Keratinocyte (primary cell): ENCODE measurements at regions not wholly inside any gene's neighbourhood (a gene's known extent, or its start where the extent isn't known, plus 50 kb on each side); places are given as distances from the start of the nearest gene placed in this dataset.

ENCODE experiments used
- DNase-seq: peaks from one replicate; pipeline ENCODE4 v3.0.0-alpha.2; 2011; ENCODE audit warnings: low read depth, missing footprints, low spot score
- FAIRE-seq: peaks from 2 replicates; lab custom pipeline; 2011; peaks lifted over from hg19 to GRCh38; lab: Jason Lieb, UNC
- H2AFZ ChIP-seq: 2 replicates; pipeline ENCODE4 v1.6.0; 2012; ENCODE audit warnings: low read length, control low read depth, inconsistent platforms; ENCODE audit not compliant: control insufficient read depth
- H3K27ac ChIP-seq: 2 replicates; pipeline ENCODE4 v1.5.1; 2011; ENCODE audit warnings: low read length; ENCODE audit not compliant: control insufficient read depth, insufficient read depth
- H3K27me3 ChIP-seq: 3 replicates; pipeline ENCODE4 v1.6.0; 2011; ENCODE audit warnings: low read length; ENCODE audit not compliant: control insufficient read depth, insufficient read depth; ENCODE audit errors: extremely low read depth
- H3K36me3 ChIP-seq, 2 experiments: 2 replicates in 1 of 2; 3 replicates in 1 of 2; pipeline ENCODE4 v1.5.1; 2011; ENCODE audit warnings: low read length in 2 of 2, mild to moderate bottlenecking in 1 of 2; ENCODE audit not compliant: control insufficient read depth in 2 of 2, insufficient read depth in 2 of 2; ENCODE audit errors: extremely low read depth in 1 of 2
- H3K4me1 ChIP-seq: 3 replicates; pipeline ENCODE4 v1.5.1; 2011; ENCODE audit warnings: low read length; ENCODE audit not compliant: control insufficient read depth, insufficient read depth; ENCODE audit errors: extremely low read depth
- H3K4me2 ChIP-seq: 3 replicates; pipeline ENCODE4 v1.6.0; 2011; ENCODE audit warnings: low read depth, low read length; ENCODE audit not compliant: control insufficient read depth, insufficient read depth; ENCODE audit errors: extremely low read depth
- H3K4me3 ChIP-seq, 3 experiments: fragments of 200-600 bp in 1 of 3; sonication (generic) in 1 of 3; 2 replicates in 2 of 3; 3 replicates in 1 of 3; pipeline ENCODE4 v1.5.1; 2011 to 2016; ENCODE audit warnings: low read length in 3 of 3, mild to moderate bottlenecking in 3 of 3, control low read depth in 2 of 3, inconsistent platforms in 1 of 3, low read depth in 1 of 3, mixed read lengths in 1 of 3, mixed run types in 1 of 3, moderate library complexity in 1 of 3; ENCODE audit not compliant: control insufficient read depth in 2 of 3, insufficient read depth in 2 of 3; ENCODE audit errors: extremely low read depth in 1 of 3
- H3K79me2 ChIP-seq: 2 replicates; pipeline ENCODE4 v1.6.0; 2012; ENCODE audit warnings: low read length; ENCODE audit not compliant: control insufficient read depth, insufficient read depth
- H3K9ac ChIP-seq: 3 replicates; pipeline ENCODE4 v1.6.0; 2011; ENCODE audit warnings: low read length; ENCODE audit not compliant: control insufficient read depth, insufficient read depth; ENCODE audit errors: extremely low read depth
- H3K9me1 ChIP-seq: 3 replicates; pipeline ENCODE4 v1.6.0; 2011; ENCODE audit warnings: low read length; ENCODE audit not compliant: control insufficient read depth, insufficient read depth; ENCODE audit errors: extremely low read depth
- H3K9me3 ChIP-seq: 2 replicates; pipeline ENCODE4 v1.5.1; 2012; ENCODE audit warnings: low read depth, low read length; ENCODE audit not compliant: control insufficient read depth
- H4K20me1 ChIP-seq: 3 replicates; pipeline ENCODE4 v1.6.0; 2011; ENCODE audit warnings: low read length; ENCODE audit not compliant: control insufficient read depth, insufficient read depth; ENCODE audit errors: extremely low read depth
- CTCF ChIP-seq, 3 experiments: IDR thresholded peaks in 1 of 3; conservative IDR thresholded peaks in 1 of 3; optimal IDR thresholded peaks in 1 of 3; 2 replicates in 2 of 3; 3 replicates in 1 of 3; pipeline versions ENCODE3 to v1.5.1; 2011; ENCODE audit warnings: low read length in 3 of 3, mild to moderate bottlenecking in 3 of 3, moderate library complexity in 2 of 3, control low read depth in 1 of 3, inconsistent platforms in 1 of 3; ENCODE audit not compliant: insufficient read depth in 2 of 3; ENCODE audit errors: extremely low read depth in 1 of 3
- EZH2 ChIP-seq: IDR thresholded peaks from one replicate; pipeline ENCODE4 v1.6.1; 2012; ENCODE audit warnings: inconsistent platforms, mild to moderate bottlenecking, low read length, moderate library complexity
- dilution Hi-C: fragments of 300-500 bp; cut with MboI; formaldehyde crosslinking; loops from one replicate; pipeline ENCODE4 v1.7.0; 2020; ENCODE audit warnings: low sequenced_read_pairs; ENCODE audit not compliant: extremely low pct_ligation_motif_present

- TF ChIP-seq EZH2 (no peak), CTCF (optimal IDR thresholded peaks at IDR 0.05 in 1 of 3, IDR thresholded peaks at IDR 0.05 in 1 of 3, conservative IDR thresholded peaks at IDR 0.05 in 1 of 3; ENCODE audit: extremely low read depth in 1 of 3, insufficient read depth in 2 of 3, low read length in 3 of 3) (no peak)
- no peaks in the 10 kb centered on the region for H3K27me3 ChIP-seq
- DNase-seq (no peak), FAIRE-seq (no peak)
- peaks cover 23% of the 10 kb centered on the region for H3K4me1 ChIP-seq
- H3K36me3 ChIP-seq = no peaks in the 10 kb centered on the region
- no peaks in the 10 kb centered on the region for H4K20me1 ChIP-seq
- no peak overlapping the region for H3K27ac ChIP-seq
- H2AFZ ChIP-seq = no peak overlapping the region
- dilution Hi-C loops = no loop called here
- H3K4me3 ChIP-seq = no peak overlapping the region
- no peak overlapping the region for H3K4me2 ChIP-seq
- H3K9ac ChIP-seq = no peak overlapping the region
- H3K9me1 ChIP-seq = no peaks in the 10 kb centered on the region
- no peaks in the 10 kb centered on the region for H3K79me2 ChIP-seq
- H3K9me3 ChIP-seq = no peaks in the 10 kb centered on the region
Measured at GRCh38 chr12:19692566-19692965, 253.3 kb downstream of the AEBP2 start.

DNA sequence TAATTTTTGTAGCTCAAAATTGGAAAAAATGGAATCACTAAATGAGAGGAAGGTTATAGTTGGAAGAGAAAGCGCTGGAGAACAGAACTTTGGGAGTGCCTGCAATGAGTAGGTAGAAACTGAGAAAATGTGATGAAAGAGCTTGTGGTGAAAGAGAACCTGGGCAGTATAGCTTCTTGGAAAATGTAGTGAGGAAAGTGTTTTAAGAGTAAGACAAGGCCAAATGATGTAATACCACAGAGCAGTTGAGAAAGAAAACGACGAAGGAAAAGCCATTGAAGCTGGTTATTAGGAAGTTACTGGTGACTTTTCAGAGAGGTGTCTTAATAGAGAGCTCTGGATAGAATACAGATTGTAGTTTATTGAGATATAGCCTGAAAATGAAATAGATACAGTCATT lies 255.3 kb downstream of the AEBP2 start:
- dilution Hi-C loops = no loop called here
- no peak for DNase-seq
- H3K4me3 ChIP-seq = no peak overlapping the region
- H3K27ac ChIP-seq = no peak overlapping the region
- no peaks in the 10 kb centered on the region for H3K36me3 ChIP-seq
- FAIRE-seq = no peak
- H3K9me1 ChIP-seq = no peaks in the 10 kb centered on the region
- H3K9ac ChIP-seq = no peak overlapping the region
- H3K4me2 ChIP-seq = no peak overlapping the region
- H3K9me3 ChIP-seq = no peaks in the 10 kb centered on the region
- peaks cover 7% of the 10 kb centered on the region for H3K4me1 ChIP-seq
- no peak overlapping the region for H2AFZ ChIP-seq
- no peaks in the 10 kb centered on the region for H3K27me3 ChIP-seq
- TF ChIP-seq EZH2 (no peak), CTCF (optimal IDR thresholded peaks at IDR 0.05 in 1 of 3, IDR thresholded peaks at IDR 0.05 in 1 of 3, conservative IDR thresholded peaks at IDR 0.05 in 1 of 3; ENCODE audit: extremely low read depth in 1 of 3, insufficient read depth in 2 of 3, low read length in 3 of 3) (no peak)
- H3K79me2 ChIP-seq = no peaks in the 10 kb centered on the region
- no peaks in the 10 kb centered on the region for H4K20me1 ChIP-seq
